ENCODE measurements at regions not wholly inside any gene's neighbourhood (a gene's known extent, or its start where the extent isn't known, plus 50 kb on each side); places are given as distances from the start of the nearest gene placed in this dataset.

DNA sequence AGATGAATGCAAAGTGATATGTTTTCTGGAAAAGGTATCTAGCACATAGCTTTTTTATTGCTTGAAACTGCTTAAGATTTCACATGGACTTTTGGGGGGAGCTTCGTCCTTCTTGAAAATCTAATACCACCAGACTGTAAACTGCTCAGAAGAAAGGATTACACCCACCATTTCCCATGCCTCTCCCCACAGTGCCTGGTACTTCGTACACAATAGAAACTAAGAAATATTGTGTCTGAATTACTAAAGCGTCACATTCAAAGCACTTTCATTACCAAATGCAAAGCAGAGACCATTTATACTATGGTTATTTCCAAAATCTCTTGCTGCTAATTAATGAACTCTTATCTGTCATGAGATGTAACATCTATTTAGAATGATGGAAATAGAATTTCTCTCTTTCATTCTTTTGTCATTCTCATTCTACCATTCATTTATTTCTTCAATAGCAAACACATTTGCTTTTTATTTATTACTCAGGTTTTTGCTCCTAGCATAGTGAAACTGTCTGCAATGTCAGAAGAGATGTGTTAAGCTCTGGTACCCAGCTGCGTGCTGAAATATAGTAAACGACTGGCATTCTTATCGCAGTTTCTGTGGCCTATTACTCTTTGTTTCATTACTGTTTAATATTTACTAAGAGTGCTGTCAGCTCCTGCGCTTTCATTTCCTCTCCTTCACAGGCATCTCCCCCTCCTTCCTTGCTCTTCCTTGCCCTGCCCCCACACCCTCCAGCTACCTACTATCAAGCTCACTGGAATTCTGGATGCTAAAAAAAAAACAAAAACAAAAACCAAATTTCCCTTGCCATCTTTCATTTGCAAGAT, 51.4 kb upstream of the RAPGEF2 start (continued):
- TF ChIP-seq, protein P1, sequence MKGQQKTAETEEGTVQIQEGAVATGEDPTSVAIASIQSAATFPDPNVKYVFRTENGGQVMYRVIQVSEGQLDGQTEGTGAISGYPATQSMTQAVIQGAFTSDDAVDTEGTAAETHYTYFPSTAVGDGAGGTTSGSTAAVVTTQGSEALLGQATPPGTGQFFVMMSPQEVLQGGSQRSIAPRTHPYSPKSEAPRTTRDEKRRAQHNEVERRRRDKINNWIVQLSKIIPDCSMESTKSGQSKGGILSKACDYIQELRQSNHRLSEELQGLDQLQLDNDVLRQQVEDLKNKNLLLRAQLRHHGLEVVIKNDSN (IDR thresholded peaks at IDR 0.05; ENCODE audit: borderline replicate concordance, extremely low read length, insufficient read depth, low read depth, low read length) = no peak
- no peak for TF ChIP-seq FOXK2 (IDR thresholded peaks at IDR 0.05)
- peak; percentile 41; the same call in 1 of the 2 replicates for TF ChIP-seq DPF2 (IDR thresholded peaks at IDR 0.05)
- TF ChIP-seq NBN (IDR thresholded peaks at IDR 0.05) = peak; percentile 83
- TF ChIP-seq SP1 (IDR thresholded peaks at IDR 0.05; ENCODE audit: low read depth, low read length) = peak; percentile 45
- no peak for TF ChIP-seq LARP7 (IDR thresholded peaks at IDR 0.05)
- no peak for TF ChIP-seq NRF1 (conservative IDR thresholded peaks at IDR 0.05; ENCODE audit: low read depth, low read length)
- TF ChIP-seq PAX8 (IDR thresholded peaks at IDR 0.05) = no peak
- TF ChIP-seq HDAC6 (IDR thresholded peaks at IDR 0.05; ENCODE audit: unreplicated experiment) = no peak
- TF ChIP-seq, protein P2, sequence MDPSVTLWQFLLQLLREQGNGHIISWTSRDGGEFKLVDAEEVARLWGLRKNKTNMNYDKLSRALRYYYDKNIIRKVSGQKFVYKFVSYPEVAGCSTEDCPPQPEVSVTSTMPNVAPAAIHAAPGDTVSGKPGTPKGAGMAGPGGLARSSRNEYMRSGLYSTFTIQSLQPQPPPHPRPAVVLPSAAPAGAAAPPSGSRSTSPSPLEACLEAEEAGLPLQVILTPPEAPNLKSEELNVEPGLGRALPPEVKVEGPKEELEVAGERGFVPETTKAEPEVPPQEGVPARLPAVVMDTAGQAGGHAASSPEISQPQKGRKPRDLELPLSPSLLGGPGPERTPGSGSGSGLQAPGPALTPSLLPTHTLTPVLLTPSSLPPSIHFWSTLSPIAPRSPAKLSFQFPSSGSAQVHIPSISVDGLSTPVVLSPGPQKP (IDR thresholded peaks at IDR 0.05; ENCODE audit: low read depth, low read length) = no peak
- TF ChIP-seq, protein P3, sequence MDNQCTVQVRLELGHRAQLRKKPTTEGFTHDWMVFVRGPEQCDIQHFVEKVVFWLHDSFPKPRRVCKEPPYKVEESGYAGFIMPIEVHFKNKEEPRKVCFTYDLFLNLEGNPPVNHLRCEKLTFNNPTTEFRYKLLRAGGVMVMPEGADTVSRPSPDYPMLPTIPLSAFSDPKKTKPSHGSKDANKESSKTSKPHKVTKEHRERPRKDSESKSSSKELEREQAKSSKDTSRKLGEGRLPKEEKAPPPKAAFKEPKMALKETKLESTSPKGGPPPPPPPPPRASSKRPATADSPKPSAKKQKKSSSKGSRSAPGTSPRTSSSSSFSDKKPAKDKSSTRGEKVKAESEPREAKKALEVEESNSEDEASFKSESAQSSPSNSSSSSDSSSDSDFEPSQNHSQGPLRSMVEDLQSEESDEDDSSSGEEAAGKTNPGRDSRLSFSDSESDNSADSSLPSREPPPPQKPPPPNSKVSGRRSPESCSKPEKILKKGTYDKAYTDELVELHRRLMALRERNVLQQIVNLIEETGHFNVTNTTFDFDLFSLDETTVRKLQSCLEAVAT (IDR thresholded peaks at IDR 0.05) = no peak; the same call in 1 of the 2 replicates
- TF ChIP-seq NFYB (IDR thresholded peaks at IDR 0.05; ENCODE audit: insufficient read depth, low read depth, low read length) = no peak
- TF ChIP-seq RB1 (IDR thresholded peaks at IDR 0.05; ENCODE audit: borderline replicate concordance) = no peak
- no peak for TF ChIP-seq KLF5 (IDR thresholded peaks at IDR 0.05; ENCODE audit: partially characterized antibody)
- TF ChIP-seq MTA2 (IDR thresholded peaks at IDR 0.05; ENCODE audit: low read depth) = peak; percentile 90
- TF ChIP-seq WRNIP1 (IDR thresholded peaks at IDR 0.05; ENCODE audit: borderline replicate concordance, low read depth, low read length) = no peak
- TF ChIP-seq BMI1 (IDR thresholded peaks at IDR 0.05; ENCODE audit: borderline replicate concordance) = no peak
- TF ChIP-seq HDAC2 (IDR thresholded peaks at IDR 0.05) = no peak
- TF ChIP-seq SIX5 (IDR thresholded peaks at IDR 0.05; ENCODE audit: low read depth, low read length, severe bottlenecking) = no peak
- TF ChIP-seq IKZF1 (conservative IDR thresholded peaks at IDR 0.05) = peak; percentile 83
- TF ChIP-seq, protein P4, sequence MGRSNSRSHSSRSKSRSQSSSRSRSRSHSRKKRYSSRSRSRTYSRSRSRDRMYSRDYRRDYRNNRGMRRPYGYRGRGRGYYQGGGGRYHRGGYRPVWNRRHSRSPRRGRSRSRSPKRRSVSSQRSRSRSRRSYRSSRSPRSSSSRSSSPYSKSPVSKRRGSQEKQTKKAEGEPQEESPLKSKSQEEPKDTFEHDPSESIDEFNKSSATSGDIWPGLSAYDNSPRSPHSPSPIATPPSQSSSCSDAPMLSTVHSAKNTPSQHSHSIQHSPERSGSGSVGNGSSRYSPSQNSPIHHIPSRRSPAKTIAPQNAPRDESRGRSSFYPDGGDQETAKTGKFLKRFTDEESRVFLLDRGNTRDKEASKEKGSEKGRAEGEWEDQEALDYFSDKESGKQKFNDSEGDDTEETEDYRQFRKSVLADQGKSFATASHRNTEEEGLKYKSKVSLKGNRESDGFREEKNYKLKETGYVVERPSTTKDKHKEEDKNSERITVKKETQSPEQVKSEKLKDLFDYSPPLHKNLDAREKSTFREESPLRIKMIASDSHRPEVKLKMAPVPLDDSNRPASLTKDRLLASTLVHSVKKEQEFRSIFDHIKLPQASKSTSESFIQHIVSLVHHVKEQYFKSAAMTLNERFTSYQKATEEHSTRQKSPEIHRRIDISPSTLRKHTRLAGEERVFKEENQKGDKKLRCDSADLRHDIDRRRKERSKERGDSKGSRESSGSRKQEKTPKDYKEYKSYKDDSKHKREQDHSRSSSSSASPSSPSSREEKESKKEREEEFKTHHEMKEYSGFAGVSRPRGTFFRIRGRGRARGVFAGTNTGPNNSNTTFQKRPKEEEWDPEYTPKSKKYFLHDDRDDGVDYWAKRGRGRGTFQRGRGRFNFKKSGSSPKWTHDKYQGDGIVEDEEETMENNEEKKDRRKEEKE (IDR thresholded peaks at IDR 0.05) = no peak
- TF ChIP-seq, protein P5, sequence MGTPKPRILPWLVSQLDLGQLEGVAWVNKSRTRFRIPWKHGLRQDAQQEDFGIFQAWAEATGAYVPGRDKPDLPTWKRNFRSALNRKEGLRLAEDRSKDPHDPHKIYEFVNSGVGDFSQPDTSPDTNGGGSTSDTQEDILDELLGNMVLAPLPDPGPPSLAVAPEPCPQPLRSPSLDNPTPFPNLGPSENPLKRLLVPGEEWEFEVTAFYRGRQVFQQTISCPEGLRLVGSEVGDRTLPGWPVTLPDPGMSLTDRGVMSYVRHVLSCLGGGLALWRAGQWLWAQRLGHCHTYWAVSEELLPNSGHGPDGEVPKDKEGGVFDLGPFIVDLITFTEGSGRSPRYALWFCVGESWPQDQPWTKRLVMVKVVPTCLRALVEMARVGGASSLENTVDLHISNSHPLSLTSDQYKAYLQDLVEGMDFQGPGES (IDR thresholded peaks at IDR 0.05) = no peak
- no peak for TF ChIP-seq SREBF2 (IDR thresholded peaks at IDR 0.05; ENCODE audit: low read length)
- no peak for TF ChIP-seq CBX3 (IDR thresholded peaks at IDR 0.05; ENCODE audit: borderline replicate concordance, low read depth)
